PC-9 (cell line): ENCODE measurements at regions not wholly inside any gene's neighbourhood (a gene's known extent, or its start where the extent isn't known, plus 50 kb on each side); places are given as distances from the start of the nearest gene placed in this dataset.

Source experiments
- BruUV-seq: library from RNA; stranded (reverse); fragments of 400-500 nt; replicated peaks from 2 replicates; lab custom pipeline; 2021; lab: Mats Ljungman, UMichigan
- CTCF ChIA-PET: fragments of 300-600 bp; sonication (Branson Sonifier 250); formaldehyde crosslinking; loops from one replicate; lab custom pipeline; 2022; ENCODE audit warnings: antibody characterized with exemption; lab: Charles Lee
- POLR2A ChIA-PET: fragments of 300-600 bp; sonication (Branson Sonifier 250); formaldehyde crosslinking; loops from one replicate; lab custom pipeline; 2022; ENCODE audit warnings: antibody characterized with exemption; ENCODE audit not compliant: unreplicated experiment; lab: Charles Lee
- DNase-seq, 2 experiments: peaks; one replicate each; pipeline versions ENCODE4 v3.0.0 to v3.0.0-alpha.2; 2015 to 2022; ENCODE audit warnings: mixed read lengths in 1 of 2
- H2AFZ ChIP-seq: fragments of 200-600 bp; sonication (generic); 2 replicates; pipeline ENCODE4 v1.8.1; 2017; ENCODE audit warnings: antibody characterized with exemption
- H3F3A ChIP-seq: fragments of 200-600 bp; sonication (generic); 2 replicates; pipeline ENCODE4 v1.8.1; 2017; ENCODE audit warnings: antibody characterized with exemption, mild to moderate bottlenecking, low read depth; ENCODE audit not compliant: insufficient read depth
- H3K27ac ChIP-seq: fragments of 200-600 bp; sonication (generic); 2 replicates; pipeline ENCODE4 v1.6.1; 2016; ENCODE audit warnings: mixed run types
- H3K27me3 ChIP-seq: fragments of 200-600 bp; sonication (generic); 2 replicates; pipeline ENCODE4 v1.6.1; 2016; ENCODE audit warnings: low read depth, mixed run types; ENCODE audit not compliant: insufficient read depth
- H3K36me3 ChIP-seq: fragments of 200-600 bp; sonication (generic); 2 replicates; pipeline ENCODE4 v1.6.1; 2016; ENCODE audit warnings: low read depth, mixed run types
- H3K4me1 ChIP-seq: fragments of 200-600 bp; sonication (generic); replicated peaks from 2 replicates; pipeline ENCODE4 v1.6.1; 2016; ENCODE audit warnings: mixed run types; ENCODE audit not compliant: insufficient read depth
- H3K4me2 ChIP-seq: fragments of 200-600 bp; sonication (generic); 2 replicates; pipeline ENCODE4 v1.6.1; 2017; ENCODE audit warnings: mixed run types
- H3K4me3 ChIP-seq: fragments of 200-600 bp; sonication (generic); 2 replicates; pipeline ENCODE4 v1.6.1; 2016; ENCODE audit warnings: mixed run types
- H3K79me2 ChIP-seq: fragments of 200-600 bp; sonication (generic); 2 replicates; pipeline ENCODE4 v1.6.1; 2017; ENCODE audit warnings: low read depth, mixed run types
- H3K9me2 ChIP-seq: fragments of 200-600 bp; sonication (generic); 2 replicates; pipeline ENCODE4 v1.8.1; 2017; ENCODE audit warnings: mild to moderate bottlenecking; ENCODE audit not compliant: insufficient read depth
- H3K9me3 ChIP-seq: fragments of 200-600 bp; sonication (generic); 2 replicates; pipeline ENCODE4 v1.8.1; 2016; ENCODE audit warnings: low read depth; ENCODE audit not compliant: insufficient read depth
- H4K20me1 ChIP-seq: fragments of 200-600 bp; sonication (generic); 2 replicates; pipeline ENCODE4 v1.8.1; 2017; ENCODE audit not compliant: insufficient read depth
- CTCF ChIP-seq: fragments of 200-600 bp; sonication (generic); conservative IDR thresholded peaks from 2 replicates; pipeline ENCODE4 v1.6.1; 2017; ENCODE audit warnings: mixed run types, antibody characterized with exemption, mild to moderate bottlenecking, moderate library complexity
- EZH2 ChIP-seq: fragments of 200-600 bp; sonication (generic); IDR thresholded peaks from 2 replicates; pipeline ENCODE4 v1.8.0; 2017; ENCODE audit warnings: antibody characterized with exemption, low read depth
- intact Hi-C: fragments of 100-400 bp; cut with micrococcal nuclease; formaldehyde crosslinking; loops from one replicate; pipeline ENCODE4 v1.10.0; 2022; ENCODE audit not compliant: unreplicated experiment

- CTCF ChIA-PET: no interaction called here
- Histone ChIP-seq H3K9me3 (no peaks in the 10 kb centered on the region), H3K4me1 (peaks cover 18% of the 10 kb centered on the region), H3K27me3 (no peaks in the 10 kb centered on the region), H2AFZ (no peak overlapping the region), H4K20me1 (no peaks in the 10 kb centered on the region), H3K36me3 (no peaks in the 10 kb centered on the region), H3K4me3 (no peak overlapping the region), H3K9me2 (no peaks in the 10 kb centered on the region; the same call in 1 of the 2 replicates), H3K79me2 (no peaks in the 10 kb centered on the region), H3K27ac (no peak overlapping the region), H3F3A (no peaks in the 10 kb centered on the region; the same call in 1 of the 2 replicates), H3K4me2 (peak overlapping the region; percentile 37)
- POLR2A ChIA-PET: no interaction called here
- intact Hi-C loops: no loop called here
- no TSS peak for BruUV-seq
- no peak for DNase-seq
- TF ChIP-seq CTCF (no peak), EZH2 (no peak)
Observed at GRCh38 chr1:113255038-113255719, 135.1 kb upstream of the MAGI3 start.

- CTCF ChIA-PET: no interaction called here
- no peak for TF ChIP-seq EZH2
- TF ChIP-seq CTCF: no peak
- Histone ChIP-seq H3K27ac (no peak overlapping the region), H3F3A (no peaks in the 10 kb centered on the region; the same call in 1 of the 2 replicates), H3K36me3 (no peaks in the 10 kb centered on the region), H3K4me1 (peaks cover 18% of the 10 kb centered on the region), H2AFZ (no peak overlapping the region), H3K9me3 (no peaks in the 10 kb centered on the region), H3K9me2 (no peaks in the 10 kb centered on the region; the same call in 1 of the 2 replicates), H3K79me2 (no peaks in the 10 kb centered on the region), H3K27me3 (no peaks in the 10 kb centered on the region), H4K20me1 (no peaks in the 10 kb centered on the region), H3K4me2 (peak overlapping the region; percentile 37), H3K4me3 (no peak overlapping the region)
- no TSS peak for BruUV-seq
- intact Hi-C loops: no loop called here
- peak; percentile 8 to 68 for DNase-seq
- POLR2A ChIA-PET: interaction anchor here (0.7 kb wide), 1 partner anchor 29 kb away, joined by 9 read pairs; no protein-coding TSS in a partner anchor
Observed at GRCh38 chr1:113255720-113256347, 134.5 kb upstream of the MAGI3 start.

GRCh38 chr1:113256348-113256729, 134.0 kb upstream of the MAGI3 start:
- CTCF ChIA-PET: no interaction called here
- Histone ChIP-seq H3K36me3 (no peaks in the 10 kb centered on the region), H3K4me2 (no peak overlapping the region), H3F3A (no peaks in the 10 kb centered on the region; the same call in 1 of the 2 replicates), H3K27me3 (no peaks in the 10 kb centered on the region), H2AFZ (no peak overlapping the region), H3K9me2 (no peaks in the 10 kb centered on the region; the same call in 1 of the 2 replicates), H3K79me2 (no peaks in the 10 kb centered on the region), H3K4me1 (peaks cover 18% of the 10 kb centered on the region), H3K27ac (no peak overlapping the region), H4K20me1 (no peaks in the 10 kb centered on the region), H3K4me3 (no peak overlapping the region), H3K9me3 (no peaks in the 10 kb centered on the region)
- intact Hi-C loops: no loop called here
- TF ChIP-seq CTCF (no peak), EZH2 (no peak)
- BruUV-seq: no TSS peak
- POLR2A ChIA-PET: interaction anchor here (0.7 kb wide), 1 partner anchor 30 kb away, joined by 9 read pairs; no protein-coding TSS in a partner anchor
- no peak for DNase-seq
